NB4 (cell line): ENCODE measurements at regions not wholly inside any gene's neighbourhood (a gene's known extent, or its start where the extent isn't known, plus 50 kb on each side); places are given as distances from the start of the nearest gene placed in this dataset.

Experiments used
- DNase-seq: peaks from one replicate; pipeline ENCODE4 v3.0.0; 2010; ENCODE audit warnings: low read depth
- H3K4me3 ChIP-seq: one replicate; pipeline ENCODE4 v1.5.1; 2011; ENCODE audit warnings: mild to moderate bottlenecking, low read depth, low read length, moderate library complexity
- MAX ChIP-seq: IDR thresholded peaks from 2 replicates; pipeline ENCODE4 v1.6.1; 2011; ENCODE audit warnings: low read depth, low read length
- MYC ChIP-seq: IDR thresholded peaks from 2 replicates; pipeline ENCODE4 v1.6.1; 2011; ENCODE audit warnings: low read depth, low read length
- POLR2A ChIP-seq: IDR thresholded peaks from 2 replicates; pipeline ENCODE4 v1.6.1; 2011; ENCODE audit warnings: mild to moderate bottlenecking; ENCODE audit not compliant: insufficient read length; ENCODE audit errors: extremely low read depth
- TF ChIP-seq, protein P1 (sequence below): IDR thresholded peaks from one replicate; pipeline ENCODE4 v1.5.1; 2012; ENCODE audit warnings: low read depth, low read length

DNA sequence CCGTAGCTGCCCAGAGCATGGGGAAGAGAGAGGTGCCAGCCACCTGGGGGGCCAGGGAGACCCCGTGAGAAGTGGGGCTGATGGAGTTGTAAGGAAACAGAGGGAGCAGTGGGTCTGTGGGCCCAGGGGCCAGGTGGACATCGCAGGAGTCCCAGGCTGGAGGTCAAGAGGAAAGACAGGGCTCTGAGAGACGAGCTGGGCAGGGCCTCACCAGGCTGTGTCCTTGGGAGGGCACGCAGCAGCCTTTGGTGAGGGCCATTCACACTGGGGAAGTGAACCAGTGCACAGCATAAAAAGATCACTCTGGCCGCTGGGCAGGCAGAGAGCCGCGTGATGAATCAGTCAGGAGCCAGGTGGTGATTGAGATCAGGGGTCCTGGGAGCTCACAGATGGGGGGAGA is 73.9 kb upstream of the FOXQ1 start:
- no peak overlapping the region for H3K4me3 ChIP-seq
- TF ChIP-seq MYC = no peak
- TF ChIP-seq, protein P1, sequence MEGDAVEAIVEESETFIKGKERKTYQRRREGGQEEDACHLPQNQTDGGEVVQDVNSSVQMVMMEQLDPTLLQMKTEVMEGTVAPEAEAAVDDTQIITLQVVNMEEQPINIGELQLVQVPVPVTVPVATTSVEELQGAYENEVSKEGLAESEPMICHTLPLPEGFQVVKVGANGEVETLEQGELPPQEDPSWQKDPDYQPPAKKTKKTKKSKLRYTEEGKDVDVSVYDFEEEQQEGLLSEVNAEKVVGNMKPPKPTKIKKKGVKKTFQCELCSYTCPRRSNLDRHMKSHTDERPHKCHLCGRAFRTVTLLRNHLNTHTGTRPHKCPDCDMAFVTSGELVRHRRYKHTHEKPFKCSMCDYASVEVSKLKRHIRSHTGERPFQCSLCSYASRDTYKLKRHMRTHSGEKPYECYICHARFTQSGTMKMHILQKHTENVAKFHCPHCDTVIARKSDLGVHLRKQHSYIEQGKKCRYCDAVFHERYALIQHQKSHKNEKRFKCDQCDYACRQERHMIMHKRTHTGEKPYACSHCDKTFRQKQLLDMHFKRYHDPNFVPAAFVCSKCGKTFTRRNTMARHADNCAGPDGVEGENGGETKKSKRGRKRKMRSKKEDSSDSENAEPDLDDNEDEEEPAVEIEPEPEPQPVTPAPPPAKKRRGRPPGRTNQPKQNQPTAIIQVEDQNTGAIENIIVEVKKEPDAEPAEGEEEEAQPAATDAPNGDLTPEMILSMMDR = no peak
- TF ChIP-seq MAX = no peak
- no peak for TF ChIP-seq POLR2A
- DNase-seq = no peak

GRCh38 chr6:1237636-1238035 is 74.3 kb upstream of the FOXQ1 start:
- H3K4me3 ChIP-seq = no peak overlapping the region
- no peak for DNase-seq
- TF ChIP-seq MYC (no peak), MAX (no peak), POLR2A (no peak)
- TF ChIP-seq, protein P1 = no peak

- no peak for DNase-seq
- TF ChIP-seq POLR2A (no peak), MYC (no peak), MAX (no peak)
- TF ChIP-seq, protein P1 = no peak
- no peak overlapping the region for H3K4me3 ChIP-seq
These were observed 76.1 kb upstream of the FOXQ1 start for GRCh38 chr6:1235825-1236224.

DNA sequence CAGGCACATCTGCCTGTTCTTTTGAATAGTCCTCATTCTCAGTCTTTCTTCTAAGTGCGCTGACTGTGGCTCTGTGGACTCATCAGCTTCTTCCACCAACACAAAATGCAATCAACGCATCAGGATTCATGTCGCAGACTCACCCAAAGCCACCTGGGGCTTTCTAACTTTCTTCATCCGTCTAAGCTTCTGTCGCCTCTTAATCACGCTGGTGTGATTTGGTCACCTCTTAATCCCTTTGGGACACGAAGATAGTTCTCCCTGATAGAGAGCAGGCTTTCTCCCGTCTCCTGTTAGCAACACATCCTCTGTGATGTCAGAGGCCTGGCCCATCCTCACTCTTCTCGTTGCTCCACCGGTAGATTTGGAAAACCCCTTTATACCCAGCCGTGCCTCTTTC is 78.0 kb upstream of the FOXQ1 start:
- DNase-seq = no peak
- H3K4me3 ChIP-seq = no peak overlapping the region
- TF ChIP-seq MAX (no peak), MYC (no peak), POLR2A (no peak)
- TF ChIP-seq, protein P1 = no peak

DNA sequence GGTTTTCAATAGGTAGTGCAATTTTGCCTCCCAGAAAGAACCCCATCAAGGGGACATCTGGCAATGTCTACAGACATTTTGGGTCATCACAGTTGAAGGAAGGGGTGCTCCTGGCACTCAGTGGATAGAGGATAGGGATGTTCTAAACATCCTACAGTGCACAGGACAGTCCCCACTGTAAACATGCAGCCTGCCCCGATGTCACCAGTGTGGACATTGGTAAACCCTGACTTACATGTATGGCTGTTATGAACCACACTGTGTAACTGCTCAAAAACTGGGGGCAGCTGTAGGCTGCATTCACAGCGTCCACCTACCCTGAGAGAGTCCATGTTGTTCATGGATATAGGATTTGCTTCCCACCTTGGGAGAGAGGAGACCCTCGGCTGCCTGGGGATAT is 79.3 kb upstream of the FOXQ1 start:
- no peak for DNase-seq
- TF ChIP-seq MAX (no peak), POLR2A (no peak), MYC (no peak)
- TF ChIP-seq, protein P1 = no peak
- no peak overlapping the region for H3K4me3 ChIP-seq

DNA sequence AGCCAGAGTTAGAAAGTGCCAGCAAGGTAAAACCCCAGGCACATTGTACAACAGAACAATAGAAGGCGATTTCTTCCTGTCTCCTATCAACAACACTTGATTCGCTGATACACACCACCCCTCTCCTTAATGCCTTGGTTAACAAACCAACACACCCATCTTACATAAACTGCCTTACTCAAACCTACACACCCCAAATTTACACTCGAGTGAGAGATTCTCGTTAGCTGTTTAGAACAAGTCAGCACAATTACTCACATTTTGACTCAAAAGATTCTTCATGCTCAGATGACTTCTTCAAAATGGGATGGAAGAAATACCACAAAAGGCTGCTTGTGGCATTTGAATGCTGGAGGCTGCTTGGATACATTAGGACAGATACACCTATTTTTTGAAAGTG is 80.0 kb upstream of the FOXQ1 start:
- DNase-seq = no peak
- TF ChIP-seq MAX (no peak), POLR2A (no peak), MYC (no peak)
- TF ChIP-seq, protein P1 = no peak
- H3K4me3 ChIP-seq = no peak overlapping the region
